ENCODE measurements at regions not wholly inside any gene's neighbourhood (a gene's known extent, or its start where the extent isn't known, plus 50 kb on each side); places are given as distances from the start of the nearest gene placed in this dataset.

DNA sequence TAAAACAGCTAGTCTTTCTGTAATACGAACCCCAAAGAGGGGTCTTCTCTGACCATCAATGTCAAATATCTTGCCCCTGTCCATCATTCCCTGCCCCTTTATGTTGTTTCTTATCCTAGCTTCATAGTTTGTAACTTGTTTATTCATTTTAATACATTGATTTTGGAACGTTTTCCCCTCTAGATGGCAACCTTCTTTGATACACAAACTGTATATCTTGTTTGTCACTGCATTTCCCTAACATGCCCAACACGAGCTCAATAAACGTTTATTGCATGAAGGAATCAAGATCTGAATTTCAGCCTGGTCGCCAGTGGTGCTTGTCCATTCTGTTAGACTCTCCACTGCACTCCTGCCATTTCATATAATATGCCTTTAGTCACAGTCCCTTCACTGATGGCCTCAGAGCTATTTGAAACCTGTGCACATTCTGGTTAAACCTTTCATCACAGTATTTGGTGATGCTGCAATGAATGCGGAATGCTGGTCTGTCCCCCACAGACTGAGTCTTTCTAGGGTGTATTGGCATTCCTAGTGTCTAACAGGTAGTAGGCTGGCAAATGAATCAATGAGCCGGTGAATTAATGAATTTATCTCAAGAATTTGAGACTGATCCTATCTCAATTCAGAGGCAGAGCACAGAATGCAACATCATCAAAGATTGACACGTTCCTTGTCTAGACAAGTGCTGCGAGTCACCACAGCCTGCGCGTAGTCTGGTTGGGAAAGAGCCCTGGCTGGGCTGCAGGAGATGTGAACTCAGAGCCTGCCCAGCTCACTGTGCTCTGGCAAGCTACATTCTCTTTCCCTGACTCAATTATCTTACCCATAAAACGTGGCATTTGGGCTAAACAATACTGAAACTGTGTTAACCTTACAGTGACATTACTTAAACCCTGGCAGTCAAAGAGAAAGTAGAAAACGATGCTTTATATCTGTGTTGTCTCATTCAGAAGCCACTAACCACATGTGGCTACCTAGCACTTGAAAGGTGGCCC is 55.2 kb upstream of the FRMD4A start:
- no peak overlapping the region for H3K4me3 ChIP-seq (ENCODE audit: low read depth in 1 of 3, low read length in 3 of 3)
- no peaks in the 10 kb centered on the region for H3K9me3 ChIP-seq (ENCODE audit: control insufficient read depth in 4 of 4, low read length in 3 of 4)
- H3K4me1 ChIP-seq (ENCODE audit: control insufficient read depth in 4 of 4, insufficient read depth in 4 of 4, low read length in 3 of 4), result no peaks in the 10 kb centered on the region
- no peak overlapping the region for H3K27ac ChIP-seq (ENCODE audit: low read depth in 1 of 2, low read length in 2 of 2)
- H3K9ac ChIP-seq (ENCODE audit: low read depth in 1 of 2, low read length in 2 of 2), result no peak overlapping the region
- 60% methylated on average over 13 of the region's 13 CpGs for WGBS
- no peak for TF ChIP-seq FOXA2 (IDR thresholded peaks at IDR 0.05)
- TF ChIP-seq RAD21 (IDR thresholded peaks at IDR 0.05), result peak in 1 of 2 donors; percentile 18
- DNase-seq (ENCODE audit: low spot score), result no peak
- H3K36me3 ChIP-seq (ENCODE audit: control insufficient read depth in 4 of 4, insufficient read depth in 3 of 4, low read depth in 1 of 4, low read length in 3 of 4), result no peaks in the 10 kb centered on the region
- H3K27me3 ChIP-seq (ENCODE audit: control insufficient read depth in 4 of 4, insufficient read depth in 4 of 4, low read length in 3 of 4), result peaks cover 0 to 2% (median 0%) of the 10 kb centered on the region in 4 donors

DNA sequence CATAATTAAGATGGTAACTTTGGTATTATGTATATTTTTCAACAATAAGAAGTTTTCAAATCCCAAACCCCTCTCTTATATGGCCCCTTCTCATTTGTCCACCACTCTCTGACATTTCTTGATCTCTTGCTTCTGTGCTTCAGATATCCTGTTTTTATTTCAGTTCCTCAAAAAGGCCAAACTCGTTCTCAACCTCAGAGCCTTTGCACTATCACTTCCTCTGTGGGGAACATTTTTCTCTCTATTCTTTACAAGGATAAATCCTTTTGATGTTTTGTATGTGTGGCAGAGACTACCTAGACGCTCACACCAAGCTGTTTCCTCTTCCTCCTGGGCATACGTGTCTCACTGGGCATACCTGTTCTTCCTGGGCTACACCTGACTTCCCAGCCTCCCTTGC is 54.2 kb upstream of the FRMD4A start:
- TF ChIP-seq HNF4A (conservative IDR thresholded peaks at IDR 0.05) (no peak), JUND (IDR thresholded peaks at IDR 0.05) (no peak), FOXA1 (IDR thresholded peaks at IDR 0.05) (no peak), NR2F2 (IDR thresholded peaks at IDR 0.05) (no peak), GABPA (IDR thresholded peaks at IDR 0.05 in 1 of 2, conservative IDR thresholded peaks at IDR 0.05 in 1 of 2) (no peak), TAF1 (conservative IDR thresholded peaks at IDR 0.05) (no peak), HNF4G (IDR thresholded peaks at IDR 0.05) (no peak)
- TF ChIP-seq, protein P1, sequence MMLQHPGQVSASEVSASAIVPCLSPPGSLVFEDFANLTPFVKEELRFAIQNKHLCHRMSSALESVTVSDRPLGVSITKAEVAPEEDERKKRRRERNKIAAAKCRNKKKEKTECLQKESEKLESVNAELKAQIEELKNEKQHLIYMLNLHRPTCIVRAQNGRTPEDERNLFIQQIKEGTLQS (IDR thresholded peaks at IDR 0.05), result no peak
- H3K9ac ChIP-seq (ENCODE audit: low read depth in 1 of 2, low read length in 2 of 2), result no peak overlapping the region
- no peaks in the 10 kb centered on the region for H3K4me1 ChIP-seq (ENCODE audit: control insufficient read depth in 4 of 4, insufficient read depth in 4 of 4, low read length in 3 of 4)
- H3K9me3 ChIP-seq (ENCODE audit: control insufficient read depth in 4 of 4, low read length in 3 of 4), result no peaks in the 10 kb centered on the region
- no peaks in the 10 kb centered on the region for H3K36me3 ChIP-seq (ENCODE audit: control insufficient read depth in 4 of 4, insufficient read depth in 3 of 4, low read depth in 1 of 4, low read length in 3 of 4)
- no peak overlapping the region for H3K27ac ChIP-seq (ENCODE audit: low read depth in 1 of 2, low read length in 2 of 2)
- H3K4me3 ChIP-seq (ENCODE audit: low read depth in 1 of 3, low read length in 3 of 3), result no peak overlapping the region
- 42% methylated on average over 3 of the region's 3 CpGs for WGBS
- no peak for DNase-seq (ENCODE audit: low spot score)
- peaks cover 0 to 2% (median 0%) of the 10 kb centered on the region in 4 donors for H3K27me3 ChIP-seq (ENCODE audit: control insufficient read depth in 4 of 4, insufficient read depth in 4 of 4, low read length in 3 of 4)

DNA sequence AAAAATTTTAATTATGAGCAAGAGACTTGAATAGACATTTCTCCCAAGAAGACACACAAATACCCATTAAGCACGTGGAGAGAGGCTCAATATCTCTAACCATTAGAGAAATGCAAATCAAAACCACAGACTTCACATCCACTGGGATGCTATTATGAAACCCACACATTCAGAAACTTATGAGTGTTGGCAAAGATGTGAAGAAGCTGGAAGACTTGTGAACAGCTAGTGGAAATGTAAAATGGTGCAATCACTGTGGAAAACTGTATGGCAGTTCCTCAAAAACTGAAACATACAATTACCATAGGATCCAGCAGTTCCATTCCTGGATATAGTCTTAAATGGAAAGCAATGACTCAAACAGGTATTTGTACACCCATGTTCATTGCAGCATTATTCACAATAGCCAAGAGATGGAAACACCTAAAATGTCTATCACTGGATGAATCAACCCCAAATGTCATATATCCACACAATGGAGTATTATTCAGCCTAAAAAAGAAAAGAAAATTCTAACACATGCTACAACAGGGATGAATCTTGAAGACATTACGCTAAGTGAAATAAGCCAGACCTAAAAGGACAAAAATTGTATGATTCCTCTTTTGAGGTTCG is 53.5 kb upstream of the FRMD4A start:
- no peaks in the 10 kb centered on the region for H3K4me1 ChIP-seq (ENCODE audit: control insufficient read depth in 4 of 4, insufficient read depth in 4 of 4, low read length in 3 of 4)
- 87% methylated on average over 3 of the region's 3 CpGs for WGBS
- no peak overlapping the region for H3K27ac ChIP-seq (ENCODE audit: low read depth in 1 of 2, low read length in 2 of 2)
- no peak overlapping the region for H3K4me3 ChIP-seq (ENCODE audit: low read depth in 1 of 3, low read length in 3 of 3)
- peaks cover 0 to 2% (median 0%) of the 10 kb centered on the region in 4 donors for H3K27me3 ChIP-seq (ENCODE audit: control insufficient read depth in 4 of 4, insufficient read depth in 4 of 4, low read length in 3 of 4)
- no peak for DNase-seq (ENCODE audit: low spot score)
- H3K9ac ChIP-seq (ENCODE audit: low read depth in 1 of 2, low read length in 2 of 2), result no peak overlapping the region
- TF ChIP-seq, protein P1 (IDR thresholded peaks at IDR 0.05), result no peak
- no peak for TF ChIP-seq GABPA (IDR thresholded peaks at IDR 0.05 in 1 of 2, conservative IDR thresholded peaks at IDR 0.05 in 1 of 2)
- TF ChIP-seq, protein P2, sequence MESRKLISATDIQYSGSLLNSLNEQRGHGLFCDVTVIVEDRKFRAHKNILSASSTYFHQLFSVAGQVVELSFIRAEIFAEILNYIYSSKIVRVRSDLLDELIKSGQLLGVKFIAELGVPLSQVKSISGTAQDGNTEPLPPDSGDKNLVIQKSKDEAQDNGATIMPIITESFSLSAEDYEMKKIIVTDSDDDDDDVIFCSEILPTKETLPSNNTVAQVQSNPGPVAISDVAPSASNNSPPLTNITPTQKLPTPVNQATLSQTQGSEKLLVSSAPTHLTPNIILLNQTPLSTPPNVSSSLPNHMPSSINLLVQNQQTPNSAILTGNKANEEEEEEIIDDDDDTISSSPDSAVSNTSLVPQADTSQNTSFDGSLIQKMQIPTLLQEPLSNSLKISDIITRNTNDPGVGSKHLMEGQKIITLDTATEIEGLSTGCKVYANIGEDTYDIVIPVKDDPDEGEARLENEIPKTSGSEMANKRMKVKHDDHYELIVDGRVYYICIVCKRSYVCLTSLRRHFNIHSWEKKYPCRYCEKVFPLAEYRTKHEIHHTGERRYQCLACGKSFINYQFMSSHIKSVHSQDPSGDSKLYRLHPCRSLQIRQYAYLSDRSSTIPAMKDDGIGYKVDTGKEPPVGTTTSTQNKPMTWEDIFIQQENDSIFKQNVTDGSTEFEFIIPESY (IDR thresholded peaks at IDR 0.05), result no peak
- no peak for TF ChIP-seq HNF4G (IDR thresholded peaks at IDR 0.05)
- no peak for TF ChIP-seq RAD21 (IDR thresholded peaks at IDR 0.05)
- no peaks in the 10 kb centered on the region for H3K36me3 ChIP-seq (ENCODE audit: control insufficient read depth in 4 of 4, insufficient read depth in 3 of 4, low read depth in 1 of 4, low read length in 3 of 4)
- no peaks in the 10 kb centered on the region for H3K9me3 ChIP-seq (ENCODE audit: control insufficient read depth in 4 of 4, low read length in 3 of 4)
